SU-DHL-6 (cell line): ENCODE measurements at regions not wholly inside any gene's neighbourhood (a gene's known extent, or its start where the extent isn't known, plus 50 kb on each side); places are given as distances from the start of the nearest gene placed in this dataset.

Experiments used
- EZH2phosphoT487 ChIP-seq: fragments of 200-600 bp; sonication (generic), shearing (Covaris generic); conservative IDR thresholded peaks from 2 replicates; pipeline ENCODE4 v1.6.1; 2018; ENCODE audit warnings: mild to moderate bottlenecking, antibody characterized with exemption, low read length, moderate library complexity, mixed read lengths
- TF ChIP-seq, protein P1 (sequence below): fragments of 200-600 bp; sonication (generic); IDR thresholded peaks from one replicate; pipeline ENCODE4 v1.5.1; 2017; ENCODE audit warnings: antibody characterized with exemption, mild to moderate bottlenecking, low read length, moderate library complexity; ENCODE audit not compliant: insufficient read depth, poor library complexity, severe bottlenecking

DNA sequence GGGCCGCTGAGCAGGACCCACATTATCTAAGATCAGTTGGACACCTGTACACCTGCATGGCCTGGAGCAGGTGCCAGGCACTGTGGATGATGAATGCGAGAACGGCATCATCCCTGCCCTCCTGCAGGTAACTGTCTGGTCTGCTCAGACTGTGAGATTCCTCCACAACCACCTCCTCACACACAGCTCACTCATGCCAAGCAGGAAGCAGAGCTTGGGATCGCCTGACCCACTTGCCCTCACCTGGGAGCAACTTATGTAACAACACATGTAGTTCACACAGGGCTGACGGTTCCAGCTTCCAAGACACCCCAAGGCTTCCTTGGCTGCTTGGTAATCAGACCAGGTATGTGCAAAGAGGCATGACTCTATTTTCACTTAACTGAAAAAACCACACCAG lies 359.2 kb downstream of the PREX1 start:
- no peak for TF ChIP-seq EZH2phosphoT487
- TF ChIP-seq, protein P1, sequence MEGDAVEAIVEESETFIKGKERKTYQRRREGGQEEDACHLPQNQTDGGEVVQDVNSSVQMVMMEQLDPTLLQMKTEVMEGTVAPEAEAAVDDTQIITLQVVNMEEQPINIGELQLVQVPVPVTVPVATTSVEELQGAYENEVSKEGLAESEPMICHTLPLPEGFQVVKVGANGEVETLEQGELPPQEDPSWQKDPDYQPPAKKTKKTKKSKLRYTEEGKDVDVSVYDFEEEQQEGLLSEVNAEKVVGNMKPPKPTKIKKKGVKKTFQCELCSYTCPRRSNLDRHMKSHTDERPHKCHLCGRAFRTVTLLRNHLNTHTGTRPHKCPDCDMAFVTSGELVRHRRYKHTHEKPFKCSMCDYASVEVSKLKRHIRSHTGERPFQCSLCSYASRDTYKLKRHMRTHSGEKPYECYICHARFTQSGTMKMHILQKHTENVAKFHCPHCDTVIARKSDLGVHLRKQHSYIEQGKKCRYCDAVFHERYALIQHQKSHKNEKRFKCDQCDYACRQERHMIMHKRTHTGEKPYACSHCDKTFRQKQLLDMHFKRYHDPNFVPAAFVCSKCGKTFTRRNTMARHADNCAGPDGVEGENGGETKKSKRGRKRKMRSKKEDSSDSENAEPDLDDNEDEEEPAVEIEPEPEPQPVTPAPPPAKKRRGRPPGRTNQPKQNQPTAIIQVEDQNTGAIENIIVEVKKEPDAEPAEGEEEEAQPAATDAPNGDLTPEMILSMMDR: no peak
